Activated naive CD4-positive, alpha-beta T cell treated with anti-CD3 and anti-CD28 coated beads, Interleukin-2, amount 50 U/mL, for 24 hours (primary cell): ENCODE measurements at regions not wholly inside any gene's neighbourhood (a gene's known extent, or its start where the extent isn't known, plus 50 kb on each side); places are given as distances from the start of the nearest gene placed in this dataset.
"Not testable (repeated sequence)": the region's sequence is repeated elsewhere in the genome, so short reads cannot be mapped to it uniquely, and the experiment has no call there.

ENCODE experiments used
- H3K27ac Mint-ChIP-seq: one replicate; pipeline ENCODE4 v1.8.0; 2021; ENCODE audit warnings: mild to moderate bottlenecking, mixed read lengths
- H3K27me3 Mint-ChIP-seq: one replicate; pipeline ENCODE4 v1.8.0; 2021; ENCODE audit warnings: mixed read lengths
- H3K36me3 Mint-ChIP-seq: one replicate; pipeline ENCODE4 v1.8.0; 2021; ENCODE audit warnings: mixed read lengths
- H3K4me1 Mint-ChIP-seq: one replicate; pipeline ENCODE4 v1.8.0; 2021; ENCODE audit warnings: mixed read lengths
- H3K4me3 Mint-ChIP-seq: one replicate; pipeline ENCODE4 v1.8.0; 2021; ENCODE audit warnings: mild to moderate bottlenecking, mixed read lengths
- H3K9me3 Mint-ChIP-seq: one replicate; pipeline ENCODE4 v1.8.0; 2021; ENCODE audit warnings: mixed read lengths

GRCh38 chr2:14023558-14023957, 609.0 kb upstream of the LRATD1 start:
- H3K36me3 Mint-ChIP-seq, result no peaks in the 10 kb centered on the region
- H3K27ac Mint-ChIP-seq, result no peak overlapping the region
- no peaks in the 10 kb centered on the region for H3K4me1 Mint-ChIP-seq
- no peak overlapping the region for H3K4me3 Mint-ChIP-seq
- no peaks in the 10 kb centered on the region for H3K27me3 Mint-ChIP-seq
- H3K9me3 Mint-ChIP-seq, result no peaks in the 10 kb centered on the region

- no peak overlapping the region for H3K4me3 Mint-ChIP-seq
- H3K27ac Mint-ChIP-seq, result no peak overlapping the region
- H3K36me3 Mint-ChIP-seq, result no peaks in the 10 kb centered on the region
- no peaks in the 10 kb centered on the region for H3K4me1 Mint-ChIP-seq
- H3K27me3 Mint-ChIP-seq, result no peaks in the 10 kb centered on the region
- no peaks in the 10 kb centered on the region for H3K9me3 Mint-ChIP-seq
Measured at GRCh38 chr2:14039134-14039533, 593.4 kb upstream of the LRATD1 start.

GRCh38 chr2:14047491-14047890, 585.0 kb upstream of the LRATD1 start:
- H3K4me1 Mint-ChIP-seq, result no peaks in the 10 kb centered on the region
- no peak overlapping the region for H3K4me3 Mint-ChIP-seq
- H3K36me3 Mint-ChIP-seq, result no peaks in the 10 kb centered on the region
- H3K27ac Mint-ChIP-seq, result no peak overlapping the region
- peaks cover 4% of the 10 kb centered on the region for H3K9me3 Mint-ChIP-seq
- H3K27me3 Mint-ChIP-seq, result no peaks in the 10 kb centered on the region

- Mint-ChIP-seq H3K4me1 (no peaks in the 10 kb centered on the region), H3K4me3 (no peak overlapping the region), H3K27ac (no peak overlapping the region), H3K36me3 (no peaks in the 10 kb centered on the region), H3K27me3 (no peaks in the 10 kb centered on the region), H3K9me3 (peaks cover 4% of the 10 kb centered on the region)
Measured at GRCh38 chr2:14051401-14051800, 581.1 kb upstream of the LRATD1 start.

- Mint-ChIP-seq H3K9me3 (peaks cover 4% of the 10 kb centered on the region), H3K36me3 (no peaks in the 10 kb centered on the region), H3K4me3 (no peak overlapping the region), H3K27ac (no peak overlapping the region), H3K27me3 (no peaks in the 10 kb centered on the region), H3K4me1 (no peaks in the 10 kb centered on the region)
Measured at GRCh38 chr2:14053105-14053504, 579.4 kb upstream of the LRATD1 start.

GRCh38 chr2:14064346-14064745, 568.2 kb upstream of the LRATD1 start:
- Mint-ChIP-seq H3K27me3 (no peaks in the 10 kb centered on the region), H3K27ac (no peak overlapping the region), H3K36me3 (no peaks in the 10 kb centered on the region), H3K9me3 (peaks cover 4% of the 10 kb centered on the region), H3K4me1 (no peaks in the 10 kb centered on the region), H3K4me3 (no peak overlapping the region)

- Mint-ChIP-seq H3K27ac (no peak overlapping the region), H3K36me3 (no peaks in the 10 kb centered on the region), H3K27me3 (no peaks in the 10 kb centered on the region), H3K4me3 (no peak overlapping the region), H3K4me1 (no peaks in the 10 kb centered on the region), H3K9me3 (no peaks in the 10 kb centered on the region)
Measured at GRCh38 chr2:14072338-14072737, 560.2 kb upstream of the LRATD1 start.

GRCh38 chr2:14074691-14075090, 557.8 kb upstream of the LRATD1 start:
- Mint-ChIP-seq H3K4me1 (no peaks in the 10 kb centered on the region), H3K27me3 (no peaks in the 10 kb centered on the region), H3K4me3 (no peak overlapping the region), H3K9me3 (peaks cover 6% of the 10 kb centered on the region), H3K36me3 (no peaks in the 10 kb centered on the region), H3K27ac (no peak overlapping the region)

- Mint-ChIP-seq H3K4me1 (no peaks in the 10 kb centered on the region), H3K27me3 (no peaks in the 10 kb centered on the region), H3K4me3 (no peak overlapping the region), H3K9me3 (peaks cover 14% of the 10 kb centered on the region), H3K36me3 (no peaks in the 10 kb centered on the region), H3K27ac (no peak overlapping the region)
Measured at GRCh38 chr2:14079576-14079975, 552.9 kb upstream of the LRATD1 start.

GRCh38 chr2:14081521-14081920, 551.0 kb upstream of the LRATD1 start:
- Mint-ChIP-seq H3K4me3 (no peak overlapping the region), H3K4me1 (no peaks in the 10 kb centered on the region), H3K27me3 (no peaks in the 10 kb centered on the region)

GRCh38 chr2:14082640-14083039, 549.9 kb upstream of the LRATD1 start:
- Mint-ChIP-seq H3K27ac (no peak overlapping the region), H3K9me3 (peaks cover 14% of the 10 kb centered on the region), H3K36me3 (no peaks in the 10 kb centered on the region), H3K4me3 (no peak overlapping the region), H3K4me1 (no peaks in the 10 kb centered on the region), H3K27me3 (no peaks in the 10 kb centered on the region)

More at GRCh38 chr2:14081521-14081920, 551.0 kb upstream of the LRATD1 start:
- Mint-ChIP-seq H3K36me3 (no peaks in the 10 kb centered on the region), H3K27ac (no peak overlapping the region), H3K9me3 (peaks cover 14% of the 10 kb centered on the region)

GRCh38 chr2:14094592-14094991, 537.9 kb upstream of the LRATD1 start:
- Mint-ChIP-seq H3K36me3 (no peaks in the 10 kb centered on the region), H3K4me3 (no peak overlapping the region), H3K27me3 (no peaks in the 10 kb centered on the region), H3K4me1 (no peaks in the 10 kb centered on the region), H3K9me3 (no peaks in the 10 kb centered on the region), H3K27ac (no peak overlapping the region)

- H3K27ac Mint-ChIP-seq, H3K36me3 Mint-ChIP-seq, H3K4me1 Mint-ChIP-seq, H3K27me3 Mint-ChIP-seq, H3K4me3 Mint-ChIP-seq, H3K9me3 Mint-ChIP-seq: not testable (repeated sequence)
Measured at GRCh38 chr2:14099101-14099500, 533.4 kb upstream of the LRATD1 start.

- Mint-ChIP-seq H3K27me3 (no peaks in the 10 kb centered on the region), H3K36me3 (no peaks in the 10 kb centered on the region), H3K4me1 (no peaks in the 10 kb centered on the region), H3K27ac (no peak overlapping the region), H3K9me3 (no peaks in the 10 kb centered on the region), H3K4me3 (no peak overlapping the region)
Measured at GRCh38 chr2:14114275-14114674, 518.2 kb upstream of the LRATD1 start.

GRCh38 chr2:14120376-14120775, 512.1 kb upstream of the LRATD1 start:
- Mint-ChIP-seq H3K4me1 (no peaks in the 10 kb centered on the region), H3K36me3 (no peaks in the 10 kb centered on the region), H3K27ac (no peak overlapping the region)

GRCh38 chr2:14123436-14124103, 508.9 kb upstream of the LRATD1 start:
- no peaks in the 10 kb centered on the region for H3K4me1 Mint-ChIP-seq
- no peaks in the 10 kb centered on the region for H3K36me3 Mint-ChIP-seq
- no peaks in the 10 kb centered on the region for H3K27me3 Mint-ChIP-seq
- peaks cover 10% of the 10 kb centered on the region for H3K9me3 Mint-ChIP-seq
- no peak overlapping the region for H3K4me3 Mint-ChIP-seq
- H3K27ac Mint-ChIP-seq, result no peak overlapping the region

More at GRCh38 chr2:14120376-14120775, 512.1 kb upstream of the LRATD1 start:
- no peak overlapping the region for H3K4me3 Mint-ChIP-seq
- H3K9me3 Mint-ChIP-seq, result no peaks in the 10 kb centered on the region
- no peaks in the 10 kb centered on the region for H3K27me3 Mint-ChIP-seq

GRCh38 chr2:14125624-14126293, 506.8 kb upstream of the LRATD1 start:
- peaks cover 10% of the 10 kb centered on the region for H3K9me3 Mint-ChIP-seq
- H3K27ac Mint-ChIP-seq, result no peak overlapping the region
- no peaks in the 10 kb centered on the region for H3K4me1 Mint-ChIP-seq
- H3K36me3 Mint-ChIP-seq, result no peaks in the 10 kb centered on the region
- H3K27me3 Mint-ChIP-seq, result no peaks in the 10 kb centered on the region
- no peak overlapping the region for H3K4me3 Mint-ChIP-seq
